ENCODE measurements at regions not wholly inside any gene's neighbourhood (a gene's known extent, or its start where the extent isn't known, plus 50 kb on each side); places are given as distances from the start of the nearest gene placed in this dataset.

- no peak for TF ChIP-seq CTCF (conservative IDR thresholded peaks at IDR 0.05)
- H3K4me1 Mint-ChIP-seq = no peaks in the 10 kb centered on the region
- H3K4me3 Mint-ChIP-seq = no peak overlapping the region
- H3K27ac Mint-ChIP-seq (ENCODE audit: unreplicated experiment) = no peak overlapping the region
- H3K9me3 Mint-ChIP-seq = no peaks in the 10 kb centered on the region
- H3K27me3 Mint-ChIP-seq (ENCODE audit: low read depth) = no peaks in the 10 kb centered on the region
- H3K36me3 Mint-ChIP-seq (ENCODE audit: low read depth) = no peaks in the 10 kb centered on the region
- no peak for DNase-seq (ENCODE audit: low read depth, low spot score)
These were observed 102.9 kb upstream of the TNIP3 start for GRCh38 chr4:121266982-121267381.

DNA sequence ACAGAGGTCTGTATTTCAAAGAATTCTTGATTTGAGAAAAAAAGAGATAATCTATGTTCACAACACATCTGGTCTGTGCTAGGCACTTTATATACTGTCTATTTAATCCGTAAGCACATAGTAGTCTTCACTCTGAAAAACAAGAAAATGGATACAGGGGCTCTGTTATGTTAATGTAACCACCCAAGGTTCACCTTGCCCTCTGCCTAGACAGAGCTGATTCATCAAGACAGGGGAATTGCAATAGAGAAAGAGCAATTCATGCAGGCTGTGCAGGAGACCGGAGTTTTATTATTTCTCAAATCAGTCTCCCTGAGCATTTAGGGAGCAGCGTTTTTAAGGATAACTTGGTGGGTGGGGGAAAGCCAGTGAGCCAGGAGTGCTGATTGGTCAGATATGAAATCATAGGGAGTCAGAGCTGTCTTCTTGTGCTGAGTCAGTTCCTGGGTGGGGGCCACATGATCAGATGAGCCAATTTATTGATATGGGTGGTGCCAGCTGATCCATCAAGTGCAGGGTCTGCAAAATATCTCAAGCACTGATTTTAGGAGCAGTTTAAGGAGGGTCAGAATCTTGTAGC lies 92.9 kb upstream of the TNIP3 start:
- no peaks in the 10 kb centered on the region for H3K4me1 Mint-ChIP-seq

DNA sequence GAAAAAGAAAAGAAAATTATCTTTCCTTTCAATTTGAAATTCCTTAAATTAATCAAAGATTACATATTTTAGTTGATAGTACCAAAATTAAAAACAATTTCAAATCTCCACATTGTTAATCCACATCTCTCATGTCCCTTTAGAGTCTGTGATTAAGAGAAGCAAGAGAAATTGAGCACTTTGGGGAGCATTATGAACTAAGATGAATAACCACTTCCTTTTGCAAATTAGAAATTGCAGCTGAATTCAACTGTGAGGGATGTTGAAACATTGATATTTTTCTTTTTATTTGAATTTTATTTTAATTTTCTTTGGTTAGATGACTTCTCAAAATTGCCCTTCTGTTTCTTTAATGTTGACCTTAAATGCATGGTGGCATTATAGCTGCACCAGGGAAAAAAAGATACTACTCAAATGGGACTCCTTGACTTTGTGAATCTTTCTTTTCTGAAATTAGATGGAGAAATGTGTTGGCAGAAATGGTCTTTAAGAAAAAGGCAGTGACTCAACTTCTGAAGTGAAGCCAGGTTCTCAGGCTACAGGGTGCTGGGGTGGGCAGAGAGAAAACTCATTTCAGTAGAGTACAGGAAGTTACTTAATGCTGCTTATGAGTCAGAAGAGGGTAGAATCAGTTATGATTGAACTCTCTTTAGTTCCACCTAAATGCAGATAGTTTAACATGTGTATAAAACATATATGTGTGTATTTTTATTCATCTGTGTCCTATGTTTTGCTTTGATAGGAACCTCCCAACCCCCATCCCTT lies 92.0 kb upstream of the TNIP3 start:
- Mint-ChIP-seq H3K36me3 (ENCODE audit: low read depth) (no peaks in the 10 kb centered on the region), H3K27ac (ENCODE audit: unreplicated experiment) (no peak overlapping the region), H3K4me1 (no peaks in the 10 kb centered on the region), H3K27me3 (ENCODE audit: low read depth) (no peaks in the 10 kb centered on the region), H3K9me3 (peaks cover 6% of the 10 kb centered on the region), H3K4me3 (no peak overlapping the region)
- no peak for TF ChIP-seq CTCF (conservative IDR thresholded peaks at IDR 0.05)
- DNase-seq (ENCODE audit: low read depth, low spot score) = no peak

More for the DNA sequence above, 92.9 kb upstream of the TNIP3 start:
- no peak for TF ChIP-seq CTCF (conservative IDR thresholded peaks at IDR 0.05)
- Mint-ChIP-seq H3K27ac (ENCODE audit: unreplicated experiment) (no peak overlapping the region), H3K27me3 (ENCODE audit: low read depth) (no peaks in the 10 kb centered on the region), H3K9me3 (peaks cover 6% of the 10 kb centered on the region), H3K36me3 (ENCODE audit: low read depth) (no peaks in the 10 kb centered on the region), H3K4me3 (no peak overlapping the region)
- no peak for DNase-seq (ENCODE audit: low read depth, low spot score)

GRCh38 chr4:121253961-121254360 lies 89.8 kb upstream of the TNIP3 start:
- peaks cover 3% of the 10 kb centered on the region for H3K9me3 Mint-ChIP-seq
- DNase-seq (ENCODE audit: low read depth, low spot score) = no peak
- no peak for TF ChIP-seq CTCF (conservative IDR thresholded peaks at IDR 0.05)
- H3K4me1 Mint-ChIP-seq = no peaks in the 10 kb centered on the region
- no peaks in the 10 kb centered on the region for H3K36me3 Mint-ChIP-seq (ENCODE audit: low read depth)
- no peak overlapping the region for H3K27ac Mint-ChIP-seq (ENCODE audit: unreplicated experiment)
- H3K4me3 Mint-ChIP-seq = no peak overlapping the region
- H3K27me3 Mint-ChIP-seq (ENCODE audit: low read depth) = no peaks in the 10 kb centered on the region

GRCh38 chr4:121252224-121252806 lies 88.2 kb upstream of the TNIP3 start:
- no peaks in the 10 kb centered on the region for H3K27me3 Mint-ChIP-seq (ENCODE audit: low read depth)
- H3K4me1 Mint-ChIP-seq = no peaks in the 10 kb centered on the region

More at GRCh38 chr4:121252224-121252806, 88.2 kb upstream of the TNIP3 start:
- H3K36me3 Mint-ChIP-seq (ENCODE audit: low read depth) = no peaks in the 10 kb centered on the region
- no peaks in the 10 kb centered on the region for H3K9me3 Mint-ChIP-seq
- peak; percentile 85 for TF ChIP-seq CTCF (conservative IDR thresholded peaks at IDR 0.05)
- peak; percentile 66 for DNase-seq (ENCODE audit: low read depth, low spot score)
- no peak overlapping the region for H3K27ac Mint-ChIP-seq (ENCODE audit: unreplicated experiment)
- H3K4me3 Mint-ChIP-seq = no peak overlapping the region
